Sigmoid colon (tissue), 4 donors: ENCODE measurements at regions not wholly inside any gene's neighbourhood (a gene's known extent, or its start where the extent isn't known, plus 50 kb on each side); places are given as distances from the start of the nearest gene placed in this dataset.

ENCODE experiments used
- CTCF ChIP-seq, 4 experiments: fragments of 450-650 bp in 3 of 4; fragments of 200-600 bp in 1 of 4; IDR thresholded peaks; one replicate each; pipeline ENCODE4 v1.5.1; 2016 to 2019; ENCODE audit warnings: antibody characterized with exemption in 4 of 4, mild to moderate bottlenecking in 3 of 4, moderate library complexity in 2 of 4
- EP300 ChIP-seq, 4 donors: sonication (generic); formaldehyde crosslinking; IDR thresholded peaks; one replicate each; pipeline ENCODE4 v1.6.1; 2017; ENCODE audit warnings: antibody characterized with exemption in 4 of 4
- POLR2A ChIP-seq, 2 donors: fragments of 450-650 bp; IDR thresholded peaks; one replicate each; pipeline ENCODE4 v1.6.1; 2016; ENCODE audit warnings: antibody characterized with exemption in 2 of 2, mild to moderate bottlenecking in 2 of 2, moderate library complexity in 2 of 2
- POLR2AphosphoS5 ChIP-seq, 4 donors: sonication (generic); formaldehyde crosslinking; IDR thresholded peaks; one replicate each; pipeline ENCODE4 v1.6.1; 2017; ENCODE audit warnings: antibody characterized with exemption in 4 of 4

GRCh38 chr2:189249901-189250300, 70.3 kb upstream of the COL5A2 start:
- TF ChIP-seq CTCF (IDR thresholded peaks at IDR 0.05) (no peak), EP300 (IDR thresholded peaks at IDR 0.05) (no peak), POLR2A (IDR thresholded peaks at IDR 0.05) (no peak), POLR2AphosphoS5 (IDR thresholded peaks at IDR 0.05) (no peak)
